ENCODE measurements at regions not wholly inside any gene's neighbourhood (a gene's known extent, or its start where the extent isn't known, plus 50 kb on each side); places are given as distances from the start of the nearest gene placed in this dataset.

DNA sequence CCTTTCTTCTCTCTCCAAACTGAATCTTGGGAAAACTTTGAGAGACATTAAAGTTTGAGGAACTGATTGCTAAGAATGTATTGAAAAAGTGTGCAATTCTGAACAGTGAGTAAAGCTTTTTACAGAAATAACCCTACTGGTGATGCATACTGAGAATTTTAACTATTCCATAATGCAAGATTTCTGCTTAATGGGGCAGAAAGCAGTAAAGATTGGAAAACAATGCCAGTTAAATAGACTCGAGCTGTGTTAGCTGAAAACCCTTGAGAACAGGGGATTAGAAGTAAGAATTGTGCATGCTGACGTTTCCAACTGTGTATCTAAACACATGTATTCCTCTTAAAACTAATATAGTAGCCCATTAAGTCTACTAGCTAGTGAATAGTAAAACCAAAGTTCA lies 1500.2 kb upstream of the PRMT6 start:
- Mint-ChIP-seq H3K27me3 (no peaks in the 10 kb centered on the region), H3K27ac (no peak overlapping the region), H3K4me3 (ENCODE audit: low read depth) (no peak overlapping the region), H3K9me3 (ENCODE audit: low read depth) (no peaks in the 10 kb centered on the region), H3K36me3 (ENCODE audit: insufficient read depth) (no peaks in the 10 kb centered on the region), H3K4me1 (ENCODE audit: low read depth) (peaks cover 2% of the 10 kb centered on the region)
- no peak for DNase-seq (ENCODE audit: low spot score, unreplicated experiment)
- no peak for TF ChIP-seq CTCF (IDR thresholded peaks at IDR 0.05; ENCODE audit: unreplicated experiment)

GRCh38 chr1:105558023-105558422 lies 1498.5 kb upstream of the PRMT6 start:
- DNase-seq (ENCODE audit: low spot score, unreplicated experiment), result no peak
- no peaks in the 10 kb centered on the region for H3K27me3 Mint-ChIP-seq
- H3K4me1 Mint-ChIP-seq (ENCODE audit: low read depth), result peaks cover 2% of the 10 kb centered on the region
- H3K36me3 Mint-ChIP-seq (ENCODE audit: insufficient read depth), result no peaks in the 10 kb centered on the region
- no peak overlapping the region for H3K27ac Mint-ChIP-seq
- no peaks in the 10 kb centered on the region for H3K9me3 Mint-ChIP-seq (ENCODE audit: low read depth)
- no peak for TF ChIP-seq CTCF (IDR thresholded peaks at IDR 0.05; ENCODE audit: unreplicated experiment)
- H3K4me3 Mint-ChIP-seq (ENCODE audit: low read depth), result no peak overlapping the region

DNA sequence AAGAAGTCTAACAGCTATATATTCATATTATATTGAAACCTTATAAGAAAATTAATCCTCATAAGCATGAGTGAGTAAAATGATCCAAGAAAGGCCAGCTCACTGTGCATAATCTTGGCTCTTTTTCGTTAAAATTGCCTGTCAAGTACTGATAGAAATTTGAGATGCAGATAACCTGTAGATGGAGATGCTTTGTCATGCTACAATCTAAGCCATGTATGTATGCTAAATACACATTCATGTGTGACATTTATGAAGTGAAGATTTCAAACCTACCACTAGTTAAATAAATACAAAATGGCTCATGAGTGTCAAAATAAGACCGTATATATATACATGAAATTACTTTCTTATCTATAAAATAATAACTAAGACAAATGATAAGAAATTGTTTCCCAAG lies 1491.5 kb upstream of the PRMT6 start:
- TF ChIP-seq CTCF (IDR thresholded peaks at IDR 0.05; ENCODE audit: unreplicated experiment), result no peak
- no peaks in the 10 kb centered on the region for H3K27me3 Mint-ChIP-seq
- H3K27ac Mint-ChIP-seq, result no peak overlapping the region
- peaks cover 4% of the 10 kb centered on the region for H3K9me3 Mint-ChIP-seq (ENCODE audit: low read depth)
- H3K4me1 Mint-ChIP-seq (ENCODE audit: low read depth), result no peaks in the 10 kb centered on the region
- no peaks in the 10 kb centered on the region for H3K36me3 Mint-ChIP-seq (ENCODE audit: insufficient read depth)
- no peak for DNase-seq (ENCODE audit: low spot score, unreplicated experiment)
- no peak overlapping the region for H3K4me3 Mint-ChIP-seq (ENCODE audit: low read depth)

GRCh38 chr1:105585791-105586190 lies 1470.7 kb upstream of the PRMT6 start:
- no peak for TF ChIP-seq CTCF (IDR thresholded peaks at IDR 0.05; ENCODE audit: unreplicated experiment)
- peaks cover 3% of the 10 kb centered on the region for H3K9me3 Mint-ChIP-seq (ENCODE audit: low read depth)
- H3K36me3 Mint-ChIP-seq (ENCODE audit: insufficient read depth), result no peaks in the 10 kb centered on the region
- H3K4me1 Mint-ChIP-seq (ENCODE audit: low read depth), result no peaks in the 10 kb centered on the region
- no peaks in the 10 kb centered on the region for H3K27me3 Mint-ChIP-seq
- DNase-seq (ENCODE audit: low spot score, unreplicated experiment), result no peak
- no peak overlapping the region for H3K27ac Mint-ChIP-seq
- no peak overlapping the region for H3K4me3 Mint-ChIP-seq (ENCODE audit: low read depth)

DNA sequence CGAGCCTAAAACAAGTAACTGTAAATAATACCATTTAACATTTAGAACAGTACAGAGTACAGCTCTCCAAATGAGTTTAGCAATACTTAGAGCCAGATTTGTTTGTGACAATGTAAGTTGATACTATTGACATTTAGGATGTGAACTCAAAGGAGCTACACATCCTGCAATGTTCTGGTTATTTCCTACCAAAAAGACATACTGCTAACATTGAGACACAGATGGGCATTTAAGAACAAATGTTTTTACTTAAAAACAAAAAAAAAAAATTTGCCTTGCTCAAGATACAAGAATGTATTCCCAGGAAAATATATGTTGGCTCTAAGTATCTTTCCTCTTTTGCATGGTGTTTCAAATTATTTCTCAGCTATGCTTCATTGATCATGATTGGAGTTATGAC lies 1464.8 kb upstream of the PRMT6 start:
- Mint-ChIP-seq H3K27me3 (no peaks in the 10 kb centered on the region), H3K36me3 (ENCODE audit: insufficient read depth) (no peaks in the 10 kb centered on the region), H3K27ac (no peak overlapping the region), H3K9me3 (ENCODE audit: low read depth) (no peaks in the 10 kb centered on the region), H3K4me3 (ENCODE audit: low read depth) (no peak overlapping the region), H3K4me1 (ENCODE audit: low read depth) (no peaks in the 10 kb centered on the region)
- TF ChIP-seq CTCF (IDR thresholded peaks at IDR 0.05; ENCODE audit: unreplicated experiment), result no peak
- DNase-seq (ENCODE audit: low spot score, unreplicated experiment), result no peak

All from progenitor cell of endocrine pancreas (in vitro differentiated cells).